ENCODE measurements at regions not wholly inside any gene's neighbourhood (a gene's known extent, or its start where the extent isn't known, plus 50 kb on each side); places are given as distances from the start of the nearest gene placed in this dataset.

DNA sequence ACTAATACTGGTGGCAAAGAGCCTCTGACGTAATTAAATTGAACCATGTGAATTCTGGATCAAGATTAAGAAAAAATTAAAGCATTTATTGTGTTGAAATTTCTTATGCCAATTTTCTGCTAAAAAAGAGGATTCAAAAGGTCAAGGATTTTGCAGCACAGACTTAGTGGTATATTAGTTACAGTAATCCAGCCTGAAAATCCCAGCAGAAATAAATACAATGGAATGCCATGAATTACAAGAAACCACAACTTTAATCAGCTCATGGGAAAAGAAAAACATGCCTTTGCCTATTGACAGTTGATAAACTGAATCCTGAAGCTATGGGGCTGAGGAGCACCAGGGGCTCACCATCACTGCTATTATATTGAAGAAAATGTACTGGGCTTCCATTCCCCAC, 114.8 kb upstream of the SATB2 start:
- TF ChIP-seq, protein P1, sequence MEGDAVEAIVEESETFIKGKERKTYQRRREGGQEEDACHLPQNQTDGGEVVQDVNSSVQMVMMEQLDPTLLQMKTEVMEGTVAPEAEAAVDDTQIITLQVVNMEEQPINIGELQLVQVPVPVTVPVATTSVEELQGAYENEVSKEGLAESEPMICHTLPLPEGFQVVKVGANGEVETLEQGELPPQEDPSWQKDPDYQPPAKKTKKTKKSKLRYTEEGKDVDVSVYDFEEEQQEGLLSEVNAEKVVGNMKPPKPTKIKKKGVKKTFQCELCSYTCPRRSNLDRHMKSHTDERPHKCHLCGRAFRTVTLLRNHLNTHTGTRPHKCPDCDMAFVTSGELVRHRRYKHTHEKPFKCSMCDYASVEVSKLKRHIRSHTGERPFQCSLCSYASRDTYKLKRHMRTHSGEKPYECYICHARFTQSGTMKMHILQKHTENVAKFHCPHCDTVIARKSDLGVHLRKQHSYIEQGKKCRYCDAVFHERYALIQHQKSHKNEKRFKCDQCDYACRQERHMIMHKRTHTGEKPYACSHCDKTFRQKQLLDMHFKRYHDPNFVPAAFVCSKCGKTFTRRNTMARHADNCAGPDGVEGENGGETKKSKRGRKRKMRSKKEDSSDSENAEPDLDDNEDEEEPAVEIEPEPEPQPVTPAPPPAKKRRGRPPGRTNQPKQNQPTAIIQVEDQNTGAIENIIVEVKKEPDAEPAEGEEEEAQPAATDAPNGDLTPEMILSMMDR (IDR thresholded peaks at IDR 0.05; ENCODE audit: low read length) = no peak
- TF ChIP-seq EZH2 (IDR thresholded peaks at IDR 0.05; ENCODE audit: borderline replicate concordance, low read length) = no peak

Measured in OCI-LY1 (cell line).